ENCODE measurements at regions not wholly inside any gene's neighbourhood (a gene's known extent, or its start where the extent isn't known, plus 50 kb on each side); places are given as distances from the start of the nearest gene placed in this dataset.

DNA sequence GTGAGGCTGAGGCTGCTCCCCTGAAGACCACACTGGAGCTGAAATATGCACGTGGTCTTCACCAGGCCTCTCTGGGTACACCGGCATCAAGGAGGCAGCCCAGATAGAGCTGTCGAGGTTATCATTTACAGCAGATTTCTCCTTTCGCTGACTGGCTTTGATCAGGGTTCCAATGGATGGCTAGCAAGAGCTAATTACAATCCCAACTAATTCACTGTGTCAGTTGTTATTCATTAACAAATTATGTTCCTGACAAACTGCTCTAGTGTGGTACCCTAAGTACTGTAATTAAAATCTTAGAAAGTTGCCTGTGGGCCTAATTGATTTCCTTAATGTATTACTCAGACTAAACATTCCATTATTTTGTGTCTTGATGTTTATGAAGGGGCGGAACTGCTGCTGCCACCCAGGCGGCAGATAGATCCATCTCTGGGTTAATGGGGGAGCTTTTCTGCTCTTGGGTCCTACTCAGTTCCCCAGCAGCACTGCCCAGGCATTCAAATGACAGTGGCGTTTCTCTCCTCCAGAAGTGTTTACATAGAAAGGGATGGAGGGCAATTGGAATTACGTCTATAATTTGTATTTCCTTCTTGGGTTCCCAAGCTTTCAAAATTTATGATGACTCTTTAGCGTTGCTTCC is 71.7 kb upstream of the RAD23B start:
- no peaks in the 10 kb centered on the region for H3K36me3 ChIP-seq
- TF ChIP-seq, protein P1, sequence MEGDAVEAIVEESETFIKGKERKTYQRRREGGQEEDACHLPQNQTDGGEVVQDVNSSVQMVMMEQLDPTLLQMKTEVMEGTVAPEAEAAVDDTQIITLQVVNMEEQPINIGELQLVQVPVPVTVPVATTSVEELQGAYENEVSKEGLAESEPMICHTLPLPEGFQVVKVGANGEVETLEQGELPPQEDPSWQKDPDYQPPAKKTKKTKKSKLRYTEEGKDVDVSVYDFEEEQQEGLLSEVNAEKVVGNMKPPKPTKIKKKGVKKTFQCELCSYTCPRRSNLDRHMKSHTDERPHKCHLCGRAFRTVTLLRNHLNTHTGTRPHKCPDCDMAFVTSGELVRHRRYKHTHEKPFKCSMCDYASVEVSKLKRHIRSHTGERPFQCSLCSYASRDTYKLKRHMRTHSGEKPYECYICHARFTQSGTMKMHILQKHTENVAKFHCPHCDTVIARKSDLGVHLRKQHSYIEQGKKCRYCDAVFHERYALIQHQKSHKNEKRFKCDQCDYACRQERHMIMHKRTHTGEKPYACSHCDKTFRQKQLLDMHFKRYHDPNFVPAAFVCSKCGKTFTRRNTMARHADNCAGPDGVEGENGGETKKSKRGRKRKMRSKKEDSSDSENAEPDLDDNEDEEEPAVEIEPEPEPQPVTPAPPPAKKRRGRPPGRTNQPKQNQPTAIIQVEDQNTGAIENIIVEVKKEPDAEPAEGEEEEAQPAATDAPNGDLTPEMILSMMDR (IDR thresholded peaks at IDR 0.05), result no peak
- DNase-seq (ENCODE audit: low spot score) (no peak), ATAC-seq (ENCODE audit: insufficient number of reproducible peaks, low FRiP score, low read depth) (no peak)
- H3K9me3 ChIP-seq, result no peaks in the 10 kb centered on the region
- no peak overlapping the region for H3K27ac ChIP-seq
- peaks cover 0 to 8% of the 10 kb centered on the region in 2 donors for H3K4me1 ChIP-seq (ENCODE audit: control insufficient read depth in 1 of 2, low read depth in 2 of 2)
- H3K27me3 ChIP-seq (replicated peaks; ENCODE audit: insufficient read depth), result no peaks in the 10 kb centered on the region
- H3K4me3 ChIP-seq, result no peak overlapping the region

- DNase-seq (ENCODE audit: low spot score) (no peak), ATAC-seq (ENCODE audit: insufficient number of reproducible peaks, low FRiP score, low read depth) (no peak)
- no peaks in the 10 kb centered on the region for H3K36me3 ChIP-seq
- H3K4me3 ChIP-seq, result no peak overlapping the region
- no peaks in the 10 kb centered on the region for H3K27me3 ChIP-seq (replicated peaks; ENCODE audit: insufficient read depth)
- H3K27ac ChIP-seq, result no peak overlapping the region
- H3K9me3 ChIP-seq, result no peaks in the 10 kb centered on the region
- peaks cover 0 to 8% of the 10 kb centered on the region in 2 donors for H3K4me1 ChIP-seq (ENCODE audit: control insufficient read depth in 1 of 2, low read depth in 2 of 2)
- TF ChIP-seq, protein P1 (IDR thresholded peaks at IDR 0.05), result no peak
These were observed 70.5 kb upstream of the RAD23B start for GRCh38 chr9:107212613-107213012.

DNA sequence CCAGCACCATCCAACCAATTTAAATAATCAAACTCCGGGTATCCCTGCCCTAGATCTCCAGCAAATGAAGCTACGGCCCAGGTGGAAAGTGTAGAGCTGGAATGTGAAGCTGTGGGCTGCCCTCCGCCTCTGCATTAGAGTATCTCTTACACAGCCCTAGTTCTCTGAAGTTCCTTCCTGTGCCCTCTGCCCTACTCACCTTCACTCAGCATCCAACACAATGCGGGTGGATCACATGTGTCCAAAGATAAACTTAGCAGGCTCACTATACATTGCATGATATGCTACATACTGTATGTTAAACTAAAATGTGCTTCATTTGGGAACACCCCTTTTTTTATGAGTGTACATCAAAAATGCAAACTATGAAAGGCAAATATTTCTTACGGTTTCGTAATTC is 70.0 kb upstream of the RAD23B start:
- TF ChIP-seq, protein P1 (IDR thresholded peaks at IDR 0.05), result no peak
- DNase-seq (ENCODE audit: low spot score) (no peak), ATAC-seq (ENCODE audit: insufficient number of reproducible peaks, low FRiP score, low read depth) (no peak)
- Histone ChIP-seq H3K36me3 (no peaks in the 10 kb centered on the region), H3K9me3 (no peaks in the 10 kb centered on the region), H3K27me3 (replicated peaks; ENCODE audit: insufficient read depth) (no peaks in the 10 kb centered on the region), H3K27ac (no peak overlapping the region), H3K4me3 (no peak overlapping the region), H3K4me1 (ENCODE audit: control insufficient read depth in 1 of 2, low read depth in 2 of 2) (peaks cover 0 to 8% of the 10 kb centered on the region in 2 donors)

DNA sequence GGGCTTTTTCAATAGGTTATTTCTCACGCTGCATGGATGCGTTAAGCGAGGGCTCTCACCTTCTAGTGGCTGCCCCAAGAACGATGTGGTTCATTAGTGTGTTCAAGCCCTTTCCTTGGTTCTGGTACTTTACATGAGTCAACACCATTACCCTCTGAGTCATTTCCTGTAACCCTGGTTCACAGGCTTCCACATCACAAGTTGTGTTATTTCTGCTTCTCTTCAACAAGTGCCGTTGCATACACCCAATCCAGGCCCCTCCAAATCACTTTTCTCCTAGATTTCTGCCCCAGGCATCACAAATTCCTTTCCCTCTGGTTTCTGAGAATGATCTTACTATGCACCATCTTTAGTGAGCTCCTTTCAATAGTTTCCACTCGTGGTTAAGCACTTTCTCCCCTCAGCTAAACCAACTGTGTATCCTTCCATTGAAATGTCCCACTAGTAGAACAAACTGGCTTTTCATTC is 69.5 kb upstream of the RAD23B start:
- Histone ChIP-seq H3K4me3 (no peak overlapping the region), H3K9me3 (no peaks in the 10 kb centered on the region), H3K36me3 (no peaks in the 10 kb centered on the region), H3K27ac (no peak overlapping the region), H3K4me1 (ENCODE audit: control insufficient read depth in 1 of 2, low read depth in 2 of 2) (peaks cover 0 to 8% of the 10 kb centered on the region in 2 donors), H3K27me3 (replicated peaks; ENCODE audit: insufficient read depth) (no peaks in the 10 kb centered on the region)
- no peak for DNase-seq (ENCODE audit: low spot score)
- ATAC-seq (ENCODE audit: insufficient number of reproducible peaks, low FRiP score, low read depth), result no peak
- TF ChIP-seq, protein P1 (IDR thresholded peaks at IDR 0.05), result no peak

- DNase-seq (ENCODE audit: low spot score) (no peak), ATAC-seq (ENCODE audit: insufficient number of reproducible peaks, low FRiP score, low read depth) (no peak)
- Histone ChIP-seq H3K27me3 (replicated peaks; ENCODE audit: insufficient read depth) (no peaks in the 10 kb centered on the region), H3K4me1 (ENCODE audit: control insufficient read depth in 1 of 2, low read depth in 2 of 2) (peaks cover 0 to 8% of the 10 kb centered on the region in 2 donors), H3K9me3 (no peaks in the 10 kb centered on the region), H3K36me3 (no peaks in the 10 kb centered on the region), H3K4me3 (no peak overlapping the region), H3K27ac (no peak overlapping the region)
- TF ChIP-seq, protein P1 (IDR thresholded peaks at IDR 0.05), result no peak
These were observed 68.7 kb upstream of the RAD23B start for GRCh38 chr9:107214381-107214780.

Measured in thoracic aorta (tissue), 2 donors.